T-helper 1 cell treated with Interleukin-12 subunit alpha and Interleukin-12 subunit beta and Interleukin-4 antibody, amounts not matched to agents 30 μg/mL and 1 μg/mL, for 36 hours (primary cell): ENCODE measurements at regions not wholly inside any gene's neighbourhood (a gene's known extent, or its start where the extent isn't known, plus 50 kb on each side); places are given as distances from the start of the nearest gene placed in this dataset.
"Not testable (repeated sequence)": the region's sequence is repeated elsewhere in the genome, so short reads cannot be mapped to it uniquely, and the experiment has no call there.

Experiments
- H3K27ac Mint-ChIP-seq: one replicate; pipeline ENCODE4 v1.8.0; 2021; ENCODE audit warnings: mild to moderate bottlenecking, mixed read lengths
- H3K27me3 Mint-ChIP-seq: one replicate; pipeline ENCODE4 v1.8.0; 2021; ENCODE audit warnings: low read depth, mixed read lengths
- H3K36me3 Mint-ChIP-seq: one replicate; pipeline ENCODE4 v1.8.0; 2021; ENCODE audit warnings: low read depth, mixed read lengths
- H3K4me1 Mint-ChIP-seq: one replicate; pipeline ENCODE4 v1.8.0; 2021; ENCODE audit warnings: low read depth, mixed read lengths
- H3K4me3 Mint-ChIP-seq: one replicate; pipeline ENCODE4 v1.8.0; 2021; ENCODE audit warnings: mild to moderate bottlenecking, moderate library complexity, mixed read lengths
- H3K9me3 Mint-ChIP-seq: one replicate; pipeline ENCODE4 v1.8.0; 2021; ENCODE audit warnings: mixed read lengths

GRCh38 chr12:73225941-73226340, 953.8 kb downstream of the TRHDE start:
- no peaks in the 10 kb centered on the region for H3K36me3 Mint-ChIP-seq
- H3K4me3 Mint-ChIP-seq: no peak overlapping the region
- no peaks in the 10 kb centered on the region for H3K27me3 Mint-ChIP-seq
- no peaks in the 10 kb centered on the region for H3K4me1 Mint-ChIP-seq
- H3K27ac Mint-ChIP-seq: no peak overlapping the region
- no peaks in the 10 kb centered on the region for H3K9me3 Mint-ChIP-seq

DNA sequence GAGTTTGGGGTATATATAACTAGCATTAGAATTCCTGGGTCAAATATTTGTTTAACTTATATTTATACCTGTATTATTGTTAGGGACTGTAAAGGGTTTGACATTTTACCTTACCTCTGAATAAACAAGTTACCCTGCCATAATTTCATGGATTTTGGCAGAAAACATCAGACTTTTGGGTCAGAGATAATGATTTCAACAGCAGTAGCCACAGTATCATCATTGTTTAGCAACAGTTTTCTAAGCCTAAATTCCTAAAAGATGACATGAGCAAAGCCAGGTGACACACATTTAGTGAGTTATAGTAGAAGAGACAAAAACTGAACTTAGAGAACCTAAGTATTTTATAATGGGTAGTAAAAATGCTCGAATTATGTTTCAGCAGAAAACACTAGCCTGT, 954.4 kb downstream of the TRHDE start:
- Mint-ChIP-seq H3K27me3 (no peaks in the 10 kb centered on the region), H3K4me3 (no peak overlapping the region), H3K27ac (no peak overlapping the region), H3K36me3 (no peaks in the 10 kb centered on the region), H3K4me1 (no peaks in the 10 kb centered on the region), H3K9me3 (no peaks in the 10 kb centered on the region)

DNA sequence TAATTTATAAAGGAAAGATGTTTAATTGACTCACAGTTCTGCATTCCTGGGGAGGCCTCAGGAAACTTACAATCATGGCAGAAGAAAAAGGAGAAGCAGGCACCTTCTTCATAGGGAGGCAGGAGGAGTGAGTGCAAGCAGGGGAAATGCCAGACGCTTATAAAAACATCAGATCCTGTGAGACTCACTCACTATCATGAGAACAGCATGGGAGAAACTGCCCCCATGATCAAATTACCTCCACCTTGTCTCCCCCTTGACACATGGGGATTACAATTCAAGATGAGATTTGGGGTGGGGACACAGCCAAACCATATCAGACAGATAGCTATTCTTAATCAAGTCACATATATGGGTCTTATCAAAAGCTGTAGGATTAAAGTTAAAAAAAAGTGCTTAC, 956.7 kb downstream of the TRHDE start:
- not testable (repeated sequence) for H3K27ac Mint-ChIP-seq, H3K27me3 Mint-ChIP-seq, H3K36me3 Mint-ChIP-seq, H3K4me1 Mint-ChIP-seq, H3K4me3 Mint-ChIP-seq, H3K9me3 Mint-ChIP-seq

DNA sequence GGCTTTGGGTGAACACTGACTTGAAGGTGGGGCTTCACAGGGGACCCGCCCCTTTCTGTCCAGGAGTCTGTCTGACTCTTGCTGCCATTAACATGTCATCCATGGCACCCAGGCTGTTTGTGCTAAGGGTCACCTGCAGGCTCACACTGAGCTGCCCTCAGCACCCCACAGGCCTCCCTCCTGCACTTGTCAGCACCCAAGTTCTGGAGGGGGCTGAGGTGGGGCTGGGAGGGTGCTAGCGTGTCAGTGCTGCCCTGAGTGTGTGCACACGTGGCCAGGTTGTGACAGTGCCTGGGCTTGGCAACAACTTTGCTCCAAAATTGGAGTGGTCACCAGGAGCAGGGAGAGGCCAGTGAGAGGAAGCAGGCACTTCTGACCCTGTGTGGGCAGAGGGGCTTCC, 963.2 kb downstream of the TRHDE start:
- H3K27me3 Mint-ChIP-seq: no peaks in the 10 kb centered on the region
- no peak overlapping the region for H3K27ac Mint-ChIP-seq
- no peak overlapping the region for H3K4me3 Mint-ChIP-seq
- H3K4me1 Mint-ChIP-seq: no peaks in the 10 kb centered on the region
- H3K9me3 Mint-ChIP-seq: peaks cover 19% of the 10 kb centered on the region
- H3K36me3 Mint-ChIP-seq: no peaks in the 10 kb centered on the region

DNA sequence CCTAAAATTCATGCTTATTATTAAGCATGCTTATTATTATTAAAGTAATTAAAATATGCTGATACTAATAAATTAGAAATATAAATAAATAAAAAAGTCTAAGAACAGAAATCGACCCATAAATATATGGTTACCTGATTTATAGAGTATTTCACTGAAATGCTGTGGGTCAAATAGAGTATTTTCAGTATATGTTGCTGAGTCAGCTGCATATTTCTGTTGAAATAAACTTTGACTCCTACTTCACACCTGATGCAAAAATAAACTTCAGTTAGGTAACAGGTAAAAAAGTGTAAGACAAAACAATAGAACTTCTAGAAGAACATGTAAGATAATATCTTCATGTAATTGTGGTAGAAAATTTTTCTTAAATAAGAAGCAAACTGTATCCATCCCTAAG, 967.9 kb downstream of the TRHDE start:
- H3K9me3 Mint-ChIP-seq: peaks cover 10% of the 10 kb centered on the region

GRCh38 chr12:73262788-73263381, 990.7 kb downstream of the TRHDE start:
- no peak overlapping the region for H3K27ac Mint-ChIP-seq
- no peaks in the 10 kb centered on the region for H3K9me3 Mint-ChIP-seq
- H3K4me3 Mint-ChIP-seq: no peak overlapping the region
- H3K4me1 Mint-ChIP-seq: no peaks in the 10 kb centered on the region
- no peaks in the 10 kb centered on the region for H3K27me3 Mint-ChIP-seq
- H3K36me3 Mint-ChIP-seq: no peaks in the 10 kb centered on the region

More for the DNA sequence above, 967.9 kb downstream of the TRHDE start:
- no peaks in the 10 kb centered on the region for H3K27me3 Mint-ChIP-seq
- H3K4me3 Mint-ChIP-seq: no peak overlapping the region
- H3K27ac Mint-ChIP-seq: no peak overlapping the region
- no peaks in the 10 kb centered on the region for H3K36me3 Mint-ChIP-seq
- H3K4me1 Mint-ChIP-seq: no peaks in the 10 kb centered on the region

DNA sequence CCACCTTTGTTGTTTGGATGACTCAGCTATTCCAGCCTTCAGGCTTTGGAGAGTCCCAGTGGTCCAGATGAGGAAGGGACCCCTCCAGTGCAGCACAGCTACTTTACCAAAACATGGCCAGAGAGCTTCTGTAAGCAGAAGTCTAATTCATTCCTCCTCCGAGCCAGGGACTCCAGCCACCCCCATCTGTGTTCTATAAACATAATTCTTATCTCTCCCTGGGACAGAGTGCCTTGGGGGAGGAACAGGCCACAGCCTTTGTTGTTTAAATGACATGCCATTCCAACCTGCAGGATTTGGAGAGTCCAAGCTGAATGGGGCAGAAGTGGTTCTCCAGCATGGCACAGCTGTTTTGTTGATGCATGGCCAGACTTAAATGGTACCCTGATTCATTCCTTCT, 994.0 kb downstream of the TRHDE start:
- no peak overlapping the region for H3K4me3 Mint-ChIP-seq
- H3K27ac Mint-ChIP-seq: no peak overlapping the region
- peaks cover 23% of the 10 kb centered on the region for H3K9me3 Mint-ChIP-seq
- no peaks in the 10 kb centered on the region for H3K36me3 Mint-ChIP-seq
- no peaks in the 10 kb centered on the region for H3K4me1 Mint-ChIP-seq
- no peaks in the 10 kb centered on the region for H3K27me3 Mint-ChIP-seq

- Mint-ChIP-seq H3K4me1 (no peaks in the 10 kb centered on the region), H3K27me3 (no peaks in the 10 kb centered on the region), H3K4me3 (no peak overlapping the region), H3K9me3 (peaks cover 13% of the 10 kb centered on the region), H3K27ac (no peak overlapping the region), H3K36me3 (no peaks in the 10 kb centered on the region)
These were observed 1002.8 kb downstream of the TRHDE start for GRCh38 chr12:73274976-73275375.

- H3K4me1 Mint-ChIP-seq: no peaks in the 10 kb centered on the region
- no peak overlapping the region for H3K27ac Mint-ChIP-seq
- H3K4me3 Mint-ChIP-seq: no peak overlapping the region
- no peaks in the 10 kb centered on the region for H3K36me3 Mint-ChIP-seq
- no peaks in the 10 kb centered on the region for H3K27me3 Mint-ChIP-seq
- peaks cover 3% of the 10 kb centered on the region for H3K9me3 Mint-ChIP-seq
These were observed 1005.8 kb downstream of the TRHDE start for GRCh38 chr12:73277971-73278370.

DNA sequence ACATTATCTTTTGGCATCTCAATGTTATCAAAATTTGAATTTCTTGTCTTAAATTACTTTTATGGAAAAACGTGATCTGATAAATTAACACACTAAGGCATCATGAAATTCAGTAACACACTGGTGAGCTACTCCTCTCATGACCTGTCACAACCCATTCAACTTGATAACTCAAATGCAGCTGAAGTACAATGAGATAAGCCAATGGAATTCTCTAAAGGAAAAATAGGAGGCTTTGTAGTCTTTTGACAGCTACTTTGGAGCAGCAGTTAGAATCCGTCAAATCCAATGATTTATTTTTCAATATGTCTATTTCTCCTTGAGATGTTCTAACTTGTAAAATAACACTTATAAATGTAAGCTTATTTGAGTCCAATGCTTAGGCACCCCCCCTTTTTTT, 1029.4 kb downstream of the TRHDE start:
- Mint-ChIP-seq H3K9me3 (peaks cover 7% of the 10 kb centered on the region), H3K4me3 (no peak overlapping the region), H3K36me3 (no peaks in the 10 kb centered on the region), H3K4me1 (no peaks in the 10 kb centered on the region), H3K27ac (no peak overlapping the region), H3K27me3 (no peaks in the 10 kb centered on the region)

GRCh38 chr12:73307260-73307659, 1035.1 kb downstream of the TRHDE start:
- Mint-ChIP-seq H3K27ac (no peak overlapping the region), H3K4me3 (no peak overlapping the region), H3K4me1 (no peaks in the 10 kb centered on the region), H3K36me3 (no peaks in the 10 kb centered on the region), H3K27me3 (no peaks in the 10 kb centered on the region), H3K9me3 (peaks cover 4% of the 10 kb centered on the region)

- Mint-ChIP-seq H3K9me3 (peaks cover 4% of the 10 kb centered on the region), H3K36me3 (no peaks in the 10 kb centered on the region), H3K4me1 (no peaks in the 10 kb centered on the region), H3K27ac (no peak overlapping the region), H3K27me3 (no peaks in the 10 kb centered on the region), H3K4me3 (no peak overlapping the region)
These were observed 1035.9 kb downstream of the TRHDE start for GRCh38 chr12:73308079-73308478.

- Mint-ChIP-seq H3K4me1 (no peaks in the 10 kb centered on the region), H3K27me3 (no peaks in the 10 kb centered on the region), H3K27ac (no peak overlapping the region), H3K4me3 (no peak overlapping the region), H3K9me3 (peaks cover 8% of the 10 kb centered on the region), H3K36me3 (no peaks in the 10 kb centered on the region)
These were observed 1036.6 kb downstream of the TRHDE start for GRCh38 chr12:73308747-73309146.

GRCh38 chr12:73321319-73321718, 1049.1 kb downstream of the TRHDE start:
- Mint-ChIP-seq H3K9me3 (peaks cover 13% of the 10 kb centered on the region), H3K36me3 (no peaks in the 10 kb centered on the region), H3K27me3 (no peaks in the 10 kb centered on the region), H3K4me1 (no peaks in the 10 kb centered on the region), H3K27ac (no peak overlapping the region), H3K4me3 (no peak overlapping the region)

- Mint-ChIP-seq H3K9me3 (peaks cover 13% of the 10 kb centered on the region), H3K27me3 (no peaks in the 10 kb centered on the region), H3K4me1 (no peaks in the 10 kb centered on the region), H3K36me3 (no peaks in the 10 kb centered on the region), H3K27ac (no peak overlapping the region), H3K4me3 (no peak overlapping the region)
These were observed 1049.6 kb downstream of the TRHDE start for GRCh38 chr12:73321776-73322175.
